OCI-LY3 (cell line): ENCODE measurements at regions not wholly inside any gene's neighbourhood (a gene's known extent, or its start where the extent isn't known, plus 50 kb on each side); places are given as distances from the start of the nearest gene placed in this dataset.

Experiments used
- H2AFZ ChIP-seq: fragments of 200-600, 300-600 bp; shearing (Covaris generic); 2 replicates; pipeline ENCODE4 v1.6.0; 2014; ENCODE audit warnings: antibody characterized with exemption, low read depth, low read length
- H3K27ac ChIP-seq: fragments of 200-600, 300-600 bp; sonication (generic); 2 replicates; pipeline ENCODE4 v1.5.1; 2014; ENCODE audit warnings: mild to moderate bottlenecking, low read length, moderate library complexity, mixed read lengths
- H3K27me3 ChIP-seq: fragments of 200-600, 300-600 bp; sonication (generic); 2 replicates; pipeline ENCODE4 v1.6.1; 2014; ENCODE audit warnings: low read depth, low read length, mixed read lengths
- H3K36me3 ChIP-seq: fragments of 200-600, 300-600 bp; sonication (generic); replicated peaks from 2 replicates; pipeline ENCODE3; 2014; ENCODE audit warnings: low read depth, low read length, mixed read lengths
- H3K4me1 ChIP-seq: fragments of 300-600, 200-600 bp; sonication (generic); 2 replicates; pipeline ENCODE4 v1.6.1; 2014; ENCODE audit warnings: low read length, mixed read lengths
- H3K4me2 ChIP-seq: fragments of 200-600, 300-600 bp; sonication (generic); 2 replicates; pipeline ENCODE4 v1.6.1; 2014; ENCODE audit warnings: low read length, mixed read lengths
- H3K4me3 ChIP-seq: fragments of 300-600, 200-600 bp; sonication (generic); 2 replicates; pipeline ENCODE4 v1.5.1; 2014; ENCODE audit warnings: antibody characterized with exemption, mild to moderate bottlenecking, low read length, moderate library complexity
- H3K79me2 ChIP-seq: fragments of 300-600, 200-600 bp; shearing (Covaris generic); 2 replicates; pipeline ENCODE4 v1.6.1; 2014; ENCODE audit warnings: mild to moderate bottlenecking, low read length, mixed read lengths
- H3K9ac ChIP-seq: fragments of 300-600, 200-600 bp; shearing (Covaris generic); 2 replicates; pipeline ENCODE4 v1.6.0; 2014; ENCODE audit warnings: mild to moderate bottlenecking, low read length, moderate library complexity
- H3K9me3 ChIP-seq: fragments of 200-600, 300-600 bp; shearing (Covaris generic); 2 replicates; pipeline ENCODE4 v1.6.1; 2014; ENCODE audit warnings: low read length, mixed read lengths; ENCODE audit not compliant: insufficient read depth
- H4K20me1 ChIP-seq: fragments of 200-600, 300-600 bp; sonication (generic); 2 replicates; pipeline ENCODE4 v1.6.1; 2016; ENCODE audit warnings: low read length, mixed read lengths; ENCODE audit not compliant: insufficient read depth
- EZH2phosphoT487 ChIP-seq: fragments of 200-600 bp; shearing (Covaris generic); IDR thresholded peaks from 2 replicates; pipeline ENCODE4 v1.6.1; 2018; ENCODE audit warnings: antibody characterized with exemption, mixed run types, low read depth
- TF ChIP-seq, protein P1 (sequence below): fragments of 200-600, 300-600 bp; sonication (generic); IDR thresholded peaks from 2 replicates; pipeline ENCODE4 v1.5.1; 2014; ENCODE audit warnings: antibody characterized with exemption, low read length, low read depth

DNA sequence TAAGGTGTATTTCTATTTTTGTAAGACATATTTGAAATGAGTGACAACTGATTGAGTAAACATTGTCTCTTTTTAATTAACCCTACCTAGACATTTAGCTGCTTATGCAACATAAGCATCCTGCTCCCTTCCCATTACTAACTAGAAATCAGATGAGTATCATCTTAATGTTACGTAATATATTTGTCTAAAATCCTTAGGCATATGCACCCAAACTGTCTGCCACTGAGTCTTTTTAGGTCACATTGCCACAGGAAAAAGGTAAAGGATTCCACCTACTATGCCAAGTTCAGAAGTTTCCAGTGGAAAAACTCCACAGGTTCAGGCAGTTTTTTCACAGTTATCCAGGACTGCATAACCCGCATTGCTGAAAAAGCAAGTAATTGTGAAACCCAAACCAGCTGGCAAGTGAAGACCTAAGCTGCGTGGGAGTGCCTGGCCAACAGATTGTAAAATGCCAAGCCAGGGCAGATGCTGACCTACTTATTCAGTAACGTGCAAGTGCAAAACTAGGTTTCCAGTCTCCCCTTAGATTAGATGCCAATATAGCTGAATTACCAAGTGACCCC is 983.7 kb downstream of the GATA3 start:
- no peaks in the 10 kb centered on the region for H4K20me1 ChIP-seq
- no peak overlapping the region for H3K4me3 ChIP-seq
- no peak for TF ChIP-seq EZH2phosphoT487
- TF ChIP-seq, protein P1, sequence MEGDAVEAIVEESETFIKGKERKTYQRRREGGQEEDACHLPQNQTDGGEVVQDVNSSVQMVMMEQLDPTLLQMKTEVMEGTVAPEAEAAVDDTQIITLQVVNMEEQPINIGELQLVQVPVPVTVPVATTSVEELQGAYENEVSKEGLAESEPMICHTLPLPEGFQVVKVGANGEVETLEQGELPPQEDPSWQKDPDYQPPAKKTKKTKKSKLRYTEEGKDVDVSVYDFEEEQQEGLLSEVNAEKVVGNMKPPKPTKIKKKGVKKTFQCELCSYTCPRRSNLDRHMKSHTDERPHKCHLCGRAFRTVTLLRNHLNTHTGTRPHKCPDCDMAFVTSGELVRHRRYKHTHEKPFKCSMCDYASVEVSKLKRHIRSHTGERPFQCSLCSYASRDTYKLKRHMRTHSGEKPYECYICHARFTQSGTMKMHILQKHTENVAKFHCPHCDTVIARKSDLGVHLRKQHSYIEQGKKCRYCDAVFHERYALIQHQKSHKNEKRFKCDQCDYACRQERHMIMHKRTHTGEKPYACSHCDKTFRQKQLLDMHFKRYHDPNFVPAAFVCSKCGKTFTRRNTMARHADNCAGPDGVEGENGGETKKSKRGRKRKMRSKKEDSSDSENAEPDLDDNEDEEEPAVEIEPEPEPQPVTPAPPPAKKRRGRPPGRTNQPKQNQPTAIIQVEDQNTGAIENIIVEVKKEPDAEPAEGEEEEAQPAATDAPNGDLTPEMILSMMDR = no peak

DNA sequence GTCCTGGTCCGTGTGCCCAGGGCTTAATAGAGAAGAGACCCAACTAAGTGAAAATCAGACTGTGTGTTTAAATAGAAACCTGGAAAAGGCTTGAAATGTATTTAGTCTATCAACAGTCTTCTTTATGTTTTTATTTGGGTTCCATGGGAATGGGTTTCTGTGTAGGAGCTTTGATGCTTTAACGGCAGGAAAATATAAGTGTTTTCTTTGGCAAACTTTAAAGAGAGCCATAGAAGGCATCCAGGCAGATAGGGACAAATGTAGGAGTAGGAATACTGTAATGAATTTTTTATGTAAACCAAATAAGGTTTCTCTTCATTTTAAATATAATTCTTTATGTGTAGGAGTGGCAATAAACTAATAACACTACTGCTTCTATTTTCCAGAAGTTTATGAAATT is 989.0 kb downstream of the GATA3 start:
- H3K9me3 ChIP-seq = no peaks in the 10 kb centered on the region
- no peak overlapping the region for H3K4me2 ChIP-seq
- H3K27me3 ChIP-seq = no peaks in the 10 kb centered on the region
- H3K4me3 ChIP-seq = no peak overlapping the region
- H4K20me1 ChIP-seq = no peaks in the 10 kb centered on the region
- no peak overlapping the region for H3K9ac ChIP-seq
- no peaks in the 10 kb centered on the region for H3K79me2 ChIP-seq
- H3K27ac ChIP-seq = no peak overlapping the region
- H2AFZ ChIP-seq = no peak overlapping the region
- H3K4me1 ChIP-seq = no peaks in the 10 kb centered on the region
- no peak for TF ChIP-seq EZH2phosphoT487
- TF ChIP-seq, protein P1 = no peak
- H3K36me3 ChIP-seq = no peaks in the 10 kb centered on the region

More for the DNA sequence above, 983.7 kb downstream of the GATA3 start:
- Histone ChIP-seq H3K27me3 (no peaks in the 10 kb centered on the region), H3K9ac (no peak overlapping the region), H3K4me2 (no peak overlapping the region), H3K36me3 (no peaks in the 10 kb centered on the region), H3K27ac (no peak overlapping the region), H3K79me2 (no peaks in the 10 kb centered on the region), H3K4me1 (no peaks in the 10 kb centered on the region), H3K9me3 (no peaks in the 10 kb centered on the region), H2AFZ (no peak overlapping the region)

DNA sequence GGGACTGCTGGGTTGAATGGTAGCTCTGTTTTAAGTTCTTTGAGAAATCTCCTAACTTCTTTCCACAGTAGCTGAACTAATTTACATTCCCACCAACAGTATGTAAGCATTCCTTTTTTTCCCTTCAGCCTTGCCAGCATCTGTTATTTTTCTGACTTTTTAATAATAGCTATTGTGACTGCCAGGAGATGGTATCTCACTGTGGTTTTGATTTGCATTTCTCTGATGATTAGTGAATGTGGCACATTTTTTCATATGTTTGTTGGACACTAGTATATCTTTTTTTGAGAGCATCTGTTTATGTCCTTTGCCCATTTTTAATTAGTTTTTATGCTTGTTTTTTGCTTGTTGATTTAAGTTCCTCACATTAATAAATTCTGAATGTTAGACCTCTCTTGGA is 990.8 kb downstream of the GATA3 start:
- H3K4me3 ChIP-seq = no peak overlapping the region
- H3K4me2 ChIP-seq = no peak overlapping the region
- H3K27me3 ChIP-seq = no peaks in the 10 kb centered on the region
- no peaks in the 10 kb centered on the region for H3K9me3 ChIP-seq
- no peak overlapping the region for H2AFZ ChIP-seq
- H4K20me1 ChIP-seq = no peaks in the 10 kb centered on the region
- H3K36me3 ChIP-seq = no peaks in the 10 kb centered on the region
- no peak overlapping the region for H3K9ac ChIP-seq
- H3K27ac ChIP-seq = no peak overlapping the region
- H3K4me1 ChIP-seq = no peaks in the 10 kb centered on the region
- TF ChIP-seq EZH2phosphoT487 = no peak
- TF ChIP-seq, protein P1 = no peak
- H3K79me2 ChIP-seq = no peaks in the 10 kb centered on the region

DNA sequence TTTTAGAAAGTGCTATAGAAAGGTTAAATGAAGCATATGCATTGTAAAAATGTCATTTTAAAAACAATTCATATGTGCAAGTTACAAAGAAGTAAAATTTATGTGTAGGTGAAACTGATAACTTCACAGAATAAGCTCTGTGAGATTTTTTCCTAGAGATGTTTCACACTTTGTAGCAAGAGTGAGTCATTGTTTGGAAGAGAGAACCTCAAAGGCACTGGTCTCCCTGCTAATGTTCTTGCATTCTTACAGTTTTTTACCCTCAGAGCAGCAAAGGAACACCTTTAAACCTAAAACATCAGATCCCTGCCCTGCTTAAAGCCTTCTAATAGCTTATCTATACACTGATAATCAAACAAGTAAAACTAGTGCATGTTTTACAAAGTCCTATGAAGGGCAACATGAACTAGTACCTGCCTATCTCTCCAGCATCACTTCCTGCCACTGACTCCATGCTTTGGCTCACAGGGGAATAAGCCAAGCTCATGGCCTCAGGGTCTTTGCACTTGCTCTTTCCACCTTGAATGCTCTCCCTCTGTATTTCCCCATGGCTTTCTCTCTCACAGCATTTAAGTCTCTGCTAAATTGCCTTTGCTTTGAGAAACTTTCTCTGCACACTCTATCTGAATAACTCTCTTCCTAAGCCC is 997.0 kb downstream of the GATA3 start:
- H3K79me2 ChIP-seq = no peaks in the 10 kb centered on the region
- H3K27ac ChIP-seq = no peak overlapping the region
- H3K36me3 ChIP-seq = no peaks in the 10 kb centered on the region
- no peaks in the 10 kb centered on the region for H4K20me1 ChIP-seq
- no peak overlapping the region for H2AFZ ChIP-seq
- no peak overlapping the region for H3K4me3 ChIP-seq
- TF ChIP-seq, protein P1 = no peak
- no peak for TF ChIP-seq EZH2phosphoT487
- no peaks in the 10 kb centered on the region for H3K27me3 ChIP-seq
- no peaks in the 10 kb centered on the region for H3K9me3 ChIP-seq
- no peak overlapping the region for H3K4me2 ChIP-seq
- no peak overlapping the region for H3K9ac ChIP-seq
- no peaks in the 10 kb centered on the region for H3K4me1 ChIP-seq
